K562 (cell line): ENCODE measurements at regions not wholly inside any gene's neighbourhood (a gene's known extent, or its start where the extent isn't known, plus 50 kb on each side); places are given as distances from the start of the nearest gene placed in this dataset.

Experiments used
- CEBPG ChIP-seq, 3 experiments: fragments of 200-800 bp in 1 of 3; sonication (Bioruptor generic) in 1 of 3; sonication (generic) in 1 of 3; formaldehyde crosslinking in 1 of 3; IDR thresholded peaks in 2 of 3; conservative IDR thresholded peaks in 1 of 3; 2 replicates each; pipeline versions ENCODE4 v1.6.1 to v1.8.0; 2016 to 2022; ENCODE audit warnings: missing compliant biosample characterization in 2 of 3, missing genetic modification characterization in 2 of 3, mild to moderate bottlenecking in 1 of 3, missing genetic modification reagents in 1 of 3
- E4F1 ChIP-seq: fragments of 250-450 bp; sonication (Bioruptor Pico); IDR thresholded peaks from 2 replicates; pipeline ENCODE4 v1.5.0; 2021; ENCODE audit warnings: mild to moderate bottlenecking, borderline replicate concordance
- FOXK2 ChIP-seq, 2 experiments: fragments of 450-650 bp; IDR thresholded peaks in 1 of 2; conservative IDR thresholded peaks in 1 of 2; 2 replicates each; pipeline ENCODE4 v1.6.1; 2016; ENCODE audit warnings: low read depth in 2 of 2, mild to moderate bottlenecking in 1 of 2
- POLR2A ChIP-seq: fragments of 450-650 bp; conservative IDR thresholded peaks from 2 replicates; pipeline ENCODE4 v1.6.1; 2016
- SMAD4 ChIP-seq: fragments of 250-450 bp; sonication (Bioruptor Pico); conservative IDR thresholded peaks from 2 replicates; pipeline ENCODE4 v1.8.0; 2021; ENCODE audit warnings: inconsistent platforms, mild to moderate bottlenecking, moderate library complexity
- SMC3 ChIP-seq: conservative IDR thresholded peaks from 2 replicates; pipeline ENCODE4 v1.6.1; 2011; ENCODE audit warnings: low read depth, low read length, improper control_type of control experiment; ENCODE audit not compliant: insufficient read depth
- TF ChIP-seq, protein P1 (sequence below), 3 experiments: IDR thresholded peaks in 2 of 3; conservative IDR thresholded peaks in 1 of 3; 2 replicates each; pipeline ENCODE4 v1.5.1; 2011 to 2012; ENCODE audit warnings: low read length in 3 of 3, mild to moderate bottlenecking in 3 of 3, control low read depth in 2 of 3, improper control_type of control experiment in 1 of 3, inconsistent platforms in 1 of 3, low read depth in 1 of 3, mixed read lengths in 1 of 3, moderate library complexity in 1 of 3; ENCODE audit not compliant: insufficient read depth in 2 of 3

DNA sequence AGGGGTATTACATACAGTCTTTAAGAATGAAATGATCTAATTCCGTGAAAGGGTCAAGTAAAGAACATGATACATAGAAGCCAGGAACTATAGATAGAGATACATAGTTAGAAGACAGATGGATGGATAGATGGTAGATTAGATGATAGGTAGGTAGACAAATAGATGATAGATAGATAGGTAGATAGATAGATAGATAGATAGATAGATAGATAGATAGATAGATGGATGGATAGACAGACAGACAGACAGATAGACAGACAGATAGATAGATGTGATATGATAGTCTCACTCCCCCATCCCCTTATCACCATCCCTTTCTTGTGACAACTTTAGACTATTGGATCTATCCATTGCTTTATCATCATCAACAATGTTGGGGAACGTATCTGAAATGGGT is 448.2 kb downstream of the METTL4 start:
- TF ChIP-seq SMAD4 (CRISPR knock-in tag) (no peak), E4F1 (CRISPR knock-in tag) (no peak), SMC3 (no peak), POLR2A (no peak), CEBPG (CRISPR knock-in tag; IDR thresholded peaks at IDR 0.05) (no peak), CEBPG (tag; conservative IDR thresholded peaks at IDR 0.05 in 1 of 2, IDR thresholded peaks at IDR 0.05 in 1 of 2) (no peak), FOXK2 (conservative IDR thresholded peaks at IDR 0.05 in 1 of 2, IDR thresholded peaks at IDR 0.05 in 1 of 2; ENCODE audit: low read depth in 2 of 2) (no peak)
- TF ChIP-seq, protein P1, sequence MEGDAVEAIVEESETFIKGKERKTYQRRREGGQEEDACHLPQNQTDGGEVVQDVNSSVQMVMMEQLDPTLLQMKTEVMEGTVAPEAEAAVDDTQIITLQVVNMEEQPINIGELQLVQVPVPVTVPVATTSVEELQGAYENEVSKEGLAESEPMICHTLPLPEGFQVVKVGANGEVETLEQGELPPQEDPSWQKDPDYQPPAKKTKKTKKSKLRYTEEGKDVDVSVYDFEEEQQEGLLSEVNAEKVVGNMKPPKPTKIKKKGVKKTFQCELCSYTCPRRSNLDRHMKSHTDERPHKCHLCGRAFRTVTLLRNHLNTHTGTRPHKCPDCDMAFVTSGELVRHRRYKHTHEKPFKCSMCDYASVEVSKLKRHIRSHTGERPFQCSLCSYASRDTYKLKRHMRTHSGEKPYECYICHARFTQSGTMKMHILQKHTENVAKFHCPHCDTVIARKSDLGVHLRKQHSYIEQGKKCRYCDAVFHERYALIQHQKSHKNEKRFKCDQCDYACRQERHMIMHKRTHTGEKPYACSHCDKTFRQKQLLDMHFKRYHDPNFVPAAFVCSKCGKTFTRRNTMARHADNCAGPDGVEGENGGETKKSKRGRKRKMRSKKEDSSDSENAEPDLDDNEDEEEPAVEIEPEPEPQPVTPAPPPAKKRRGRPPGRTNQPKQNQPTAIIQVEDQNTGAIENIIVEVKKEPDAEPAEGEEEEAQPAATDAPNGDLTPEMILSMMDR (IDR thresholded peaks at IDR 0.05 in 2 of 3, conservative IDR thresholded peaks at IDR 0.05 in 1 of 3; ENCODE audit: insufficient read depth in 2 of 3, low read depth in 1 of 3, low read length in 3 of 3), result no peak
